ENCODE measurements at regions not wholly inside any gene's neighbourhood (a gene's known extent, or its start where the extent isn't known, plus 50 kb on each side); places are given as distances from the start of the nearest gene placed in this dataset.

DNA sequence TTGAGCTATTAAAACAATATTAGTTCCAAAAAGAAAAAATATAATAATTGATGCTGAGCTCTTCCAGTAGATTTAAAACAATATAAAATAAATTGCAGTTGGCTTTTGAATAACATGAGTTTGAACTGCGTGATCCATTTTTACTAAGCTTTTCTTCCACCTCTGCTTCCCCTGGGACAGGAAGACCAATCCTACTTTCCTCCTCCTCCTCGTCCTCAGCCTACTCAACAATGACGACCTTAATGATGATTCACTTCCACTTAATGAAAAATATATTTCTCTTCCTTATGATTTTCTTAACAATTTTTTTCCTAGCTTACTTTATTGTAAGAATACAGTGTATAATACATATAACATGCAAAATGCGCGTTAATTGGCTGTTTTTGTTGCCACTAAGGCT, 78.9 kb upstream of the THRB start:
- TF ChIP-seq, protein P1, sequence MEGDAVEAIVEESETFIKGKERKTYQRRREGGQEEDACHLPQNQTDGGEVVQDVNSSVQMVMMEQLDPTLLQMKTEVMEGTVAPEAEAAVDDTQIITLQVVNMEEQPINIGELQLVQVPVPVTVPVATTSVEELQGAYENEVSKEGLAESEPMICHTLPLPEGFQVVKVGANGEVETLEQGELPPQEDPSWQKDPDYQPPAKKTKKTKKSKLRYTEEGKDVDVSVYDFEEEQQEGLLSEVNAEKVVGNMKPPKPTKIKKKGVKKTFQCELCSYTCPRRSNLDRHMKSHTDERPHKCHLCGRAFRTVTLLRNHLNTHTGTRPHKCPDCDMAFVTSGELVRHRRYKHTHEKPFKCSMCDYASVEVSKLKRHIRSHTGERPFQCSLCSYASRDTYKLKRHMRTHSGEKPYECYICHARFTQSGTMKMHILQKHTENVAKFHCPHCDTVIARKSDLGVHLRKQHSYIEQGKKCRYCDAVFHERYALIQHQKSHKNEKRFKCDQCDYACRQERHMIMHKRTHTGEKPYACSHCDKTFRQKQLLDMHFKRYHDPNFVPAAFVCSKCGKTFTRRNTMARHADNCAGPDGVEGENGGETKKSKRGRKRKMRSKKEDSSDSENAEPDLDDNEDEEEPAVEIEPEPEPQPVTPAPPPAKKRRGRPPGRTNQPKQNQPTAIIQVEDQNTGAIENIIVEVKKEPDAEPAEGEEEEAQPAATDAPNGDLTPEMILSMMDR (IDR thresholded peaks at IDR 0.05; ENCODE audit: unreplicated experiment), result no peak
- Mint-ChIP-seq H3K4me3 (ENCODE audit: low read depth, unreplicated experiment) (no peak overlapping the region), H3K27ac (ENCODE audit: unreplicated experiment) (no peak overlapping the region), H3K9me3 (ENCODE audit: low read depth, unreplicated experiment) (no peaks in the 10 kb centered on the region), H3K4me1 (ENCODE audit: low read depth, unreplicated experiment) (no peaks in the 10 kb centered on the region), H3K27me3 (ENCODE audit: unreplicated experiment) (no peaks in the 10 kb centered on the region), H3K36me3 (ENCODE audit: insufficient read depth, unreplicated experiment) (no peaks in the 10 kb centered on the region)
- CTCF ChIA-PET, result no interaction called here
- no peak for DNase-seq
- no TSS peak for BruUV-seq (replicated peaks)
- intact Hi-C loops (cut with micrococcal nuclease; ENCODE audit: unreplicated experiment), result no loop called here

DNA sequence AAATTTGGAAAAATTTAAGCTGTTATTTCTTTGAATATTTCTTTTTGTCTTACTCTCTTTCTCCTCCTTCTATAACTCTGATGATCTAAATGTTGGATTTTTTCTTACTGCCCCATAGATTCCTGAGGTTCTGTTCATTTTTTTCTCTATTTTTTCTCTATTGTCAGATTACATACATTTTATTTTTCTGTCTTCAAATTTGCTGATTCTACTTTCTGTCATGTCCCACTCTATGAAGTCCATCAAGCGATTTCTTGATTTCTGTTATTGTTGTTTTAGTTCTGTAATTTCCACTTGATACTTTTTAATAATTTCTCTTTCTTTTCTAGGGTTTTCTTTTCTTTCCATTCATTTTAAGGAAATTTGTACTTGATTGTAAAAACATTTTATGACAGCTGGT, 83.7 kb upstream of the THRB start:
- CTCF ChIA-PET, result no interaction called here
- Mint-ChIP-seq H3K27ac (ENCODE audit: unreplicated experiment) (no peak overlapping the region), H3K9me3 (ENCODE audit: low read depth, unreplicated experiment) (no peaks in the 10 kb centered on the region), H3K4me3 (ENCODE audit: low read depth, unreplicated experiment) (no peak overlapping the region), H3K27me3 (ENCODE audit: unreplicated experiment) (no peaks in the 10 kb centered on the region), H3K4me1 (ENCODE audit: low read depth, unreplicated experiment) (no peaks in the 10 kb centered on the region), H3K36me3 (ENCODE audit: insufficient read depth, unreplicated experiment) (no peaks in the 10 kb centered on the region)
- intact Hi-C loops (cut with micrococcal nuclease; ENCODE audit: unreplicated experiment), result no loop called here
- TF ChIP-seq, protein P1 (IDR thresholded peaks at IDR 0.05; ENCODE audit: unreplicated experiment), result no peak
- no peak for DNase-seq
- no TSS peak for BruUV-seq (replicated peaks)

DNA sequence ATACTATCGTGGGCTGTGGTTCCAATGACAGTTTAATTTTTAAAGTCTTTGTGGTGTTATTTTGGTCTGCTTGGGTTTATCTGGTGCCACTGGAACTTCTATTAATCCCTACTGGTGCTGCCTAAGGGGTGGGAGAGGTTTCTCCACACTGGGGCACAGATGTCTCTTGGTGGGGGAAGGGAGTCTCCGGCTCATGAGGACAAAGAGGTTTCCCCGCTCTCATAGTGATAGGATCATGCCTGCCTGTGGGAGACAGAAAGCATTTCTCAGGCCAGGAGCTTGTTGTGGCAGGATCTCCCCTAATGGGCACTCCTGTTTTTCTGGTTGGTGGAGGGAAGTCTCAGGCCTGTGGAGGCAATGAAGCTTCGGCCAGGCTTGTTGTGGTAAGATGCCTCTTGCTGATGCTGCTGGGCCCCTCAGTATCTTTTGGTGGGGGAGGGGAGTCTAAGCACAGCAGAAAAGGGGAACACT, 84.3 kb upstream of the THRB start:
- Mint-ChIP-seq H3K4me3 (ENCODE audit: low read depth, unreplicated experiment) (no peak overlapping the region), H3K9me3 (ENCODE audit: low read depth, unreplicated experiment) (no peaks in the 10 kb centered on the region), H3K36me3 (ENCODE audit: insufficient read depth, unreplicated experiment) (no peaks in the 10 kb centered on the region), H3K27me3 (ENCODE audit: unreplicated experiment) (no peaks in the 10 kb centered on the region), H3K27ac (ENCODE audit: unreplicated experiment) (no peak overlapping the region), H3K4me1 (ENCODE audit: low read depth, unreplicated experiment) (no peaks in the 10 kb centered on the region)
- DNase-seq, result no peak
- CTCF ChIA-PET, result no interaction called here
- intact Hi-C loops (cut with micrococcal nuclease; ENCODE audit: unreplicated experiment), result no loop called here
- no TSS peak for BruUV-seq (replicated peaks)
- TF ChIP-seq, protein P1 (IDR thresholded peaks at IDR 0.05; ENCODE audit: unreplicated experiment), result no peak

DNA sequence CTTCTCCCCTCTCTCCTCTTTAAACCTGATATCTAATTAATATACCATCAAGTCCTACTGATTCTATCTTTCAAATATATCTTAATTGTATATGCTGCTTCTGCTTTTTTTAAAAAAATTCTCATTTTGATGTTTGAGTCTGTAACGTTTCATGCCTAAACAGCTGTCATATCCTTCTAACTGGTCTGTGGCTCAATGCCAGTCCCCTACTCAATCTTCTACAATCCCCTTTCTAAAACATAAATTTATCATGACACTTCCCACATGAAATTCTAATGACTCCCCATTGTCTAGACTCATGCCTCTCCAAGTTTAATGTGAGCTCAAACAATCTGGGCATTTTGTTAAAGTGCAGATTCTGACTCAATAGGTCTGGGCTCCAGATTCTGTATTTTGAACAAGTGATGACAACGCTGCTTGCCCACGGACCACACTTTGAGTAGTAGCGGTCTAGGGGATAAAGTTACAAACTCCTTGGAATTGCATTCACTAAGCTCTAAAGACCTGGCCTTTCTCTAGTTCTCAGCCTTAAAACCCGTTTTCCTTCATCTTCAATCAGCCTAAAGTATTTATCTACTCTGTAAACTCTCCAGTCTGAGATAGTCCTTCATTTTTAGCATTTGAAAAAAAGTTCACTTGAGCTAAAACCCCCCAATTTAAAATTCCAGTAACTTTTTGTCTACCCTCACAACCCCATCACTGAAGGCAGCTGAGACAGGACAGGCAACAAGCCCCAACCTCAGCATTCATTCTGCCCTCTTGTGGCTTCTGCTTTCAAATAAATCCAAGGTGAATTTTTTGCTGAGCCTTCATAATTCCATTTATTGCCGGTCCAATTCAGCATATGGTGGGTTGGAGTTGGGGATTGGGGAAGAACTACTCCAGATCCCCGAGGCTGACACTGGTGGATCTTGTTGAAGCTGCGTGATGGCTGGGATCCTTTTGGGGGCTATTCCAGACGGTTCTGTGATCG, 88.1 kb upstream of the THRB start:
- Mint-ChIP-seq H3K27ac (ENCODE audit: unreplicated experiment) (no peak overlapping the region), H3K4me3 (ENCODE audit: low read depth, unreplicated experiment) (no peak overlapping the region), H3K27me3 (ENCODE audit: unreplicated experiment) (no peaks in the 10 kb centered on the region), H3K36me3 (ENCODE audit: insufficient read depth, unreplicated experiment) (no peaks in the 10 kb centered on the region), H3K4me1 (ENCODE audit: low read depth, unreplicated experiment) (no peaks in the 10 kb centered on the region), H3K9me3 (ENCODE audit: low read depth, unreplicated experiment) (no peaks in the 10 kb centered on the region)
- DNase-seq, result peak; percentile 21
- intact Hi-C loops (cut with micrococcal nuclease; ENCODE audit: unreplicated experiment), result loop anchor here (2.0 kb wide), 1 partner anchor 86 kb away; no protein-coding TSS in a partner anchor
- no TSS peak for BruUV-seq (replicated peaks)
- CTCF ChIA-PET, result interaction anchor here (0.9 kb wide), 1 partner anchor 34 kb away, joined by 4 read pairs; no protein-coding TSS in a partner anchor
- TF ChIP-seq, protein P1 (IDR thresholded peaks at IDR 0.05; ENCODE audit: unreplicated experiment), result peak; percentile 17

Data from Calu3 (cell line).